Fibroblast of lung (primary cell): ENCODE measurements at regions not wholly inside any gene's neighbourhood (a gene's known extent, or its start where the extent isn't known, plus 50 kb on each side); places are given as distances from the start of the nearest gene placed in this dataset.

Experiments
- DNase-seq, 2 donors: peaks; one replicate each; pipeline versions ENCODE4 v3.0.0 to v3.0.0-alpha.2; 2010; ENCODE audit warnings: low read depth in 2 of 2
- H2AFZ ChIP-seq: 2 replicates; pipeline ENCODE4 v1.5.1; 2012; ENCODE audit warnings: low read length, control low read depth, inconsistent platforms
- H3K27ac ChIP-seq: 2 replicates; pipeline ENCODE4 v1.5.1; 2011; ENCODE audit warnings: low read length, control low read depth; ENCODE audit not compliant: insufficient read depth
- H3K27me3 ChIP-seq: 2 replicates; pipeline ENCODE4 v1.5.1; 2011; ENCODE audit warnings: mild to moderate bottlenecking, low read length; ENCODE audit not compliant: control insufficient read depth, insufficient read depth
- H3K36me3 ChIP-seq: 2 replicates; pipeline ENCODE4 v1.5.1; 2011; ENCODE audit warnings: low read length; ENCODE audit not compliant: control insufficient read depth, insufficient read depth
- H3K4me1 ChIP-seq: 2 replicates; pipeline ENCODE4 v1.5.1; 2011; ENCODE audit warnings: low read length; ENCODE audit not compliant: control insufficient read depth, insufficient read depth; ENCODE audit errors: extremely low read depth
- H3K4me2 ChIP-seq: 2 replicates; pipeline ENCODE4 v1.5.1; 2011; ENCODE audit warnings: low read length, control low read depth; ENCODE audit not compliant: insufficient read depth; ENCODE audit errors: extremely low read depth
- H3K4me3 ChIP-seq, 4 experiments: fragments of 200-600 bp in 1 of 4; sonication (generic) in 1 of 4; replicated peaks in 1 of 4; 2 replicates each; pipeline ENCODE4 v1.5.1; 2011 to 2016; ENCODE audit warnings: low read length in 4 of 4, low read depth in 3 of 4, mild to moderate bottlenecking in 3 of 4, control low read depth in 2 of 4, inconsistent platforms in 1 of 4, mixed read lengths in 1 of 4; ENCODE audit not compliant: insufficient read depth in 1 of 4; ENCODE audit errors: control extremely low read depth in 1 of 4
- H3K79me2 ChIP-seq: 2 replicates; pipeline ENCODE4 v1.5.1; 2012; ENCODE audit warnings: mild to moderate bottlenecking, low read length, inconsistent platforms; ENCODE audit not compliant: control insufficient read depth, insufficient read depth
- H3K9ac ChIP-seq: 2 replicates; pipeline ENCODE4 v1.5.1; 2011; ENCODE audit warnings: mild to moderate bottlenecking, low read length, control low read depth; ENCODE audit not compliant: insufficient read depth
- H3K9me3 ChIP-seq: 2 replicates; pipeline ENCODE4 v1.5.1; 2012; ENCODE audit warnings: low read depth, low read length; ENCODE audit not compliant: control insufficient read depth, insufficient read depth
- H4K20me1 ChIP-seq: 2 replicates; pipeline ENCODE4 v1.5.1; 2011; ENCODE audit warnings: low read length; ENCODE audit not compliant: control insufficient read depth, insufficient read depth; ENCODE audit errors: extremely low read depth
- CTCF ChIP-seq, 2 donors: IDR thresholded peaks in 1 of 2; conservative IDR thresholded peaks in 1 of 2; 1 replicate in 1 of 2; 2 replicates in 1 of 2; pipeline ENCODE4 v1.5.1; 2011 to 2012; ENCODE audit warnings: low read length in 2 of 2, control low read depth in 1 of 2, inconsistent platforms in 1 of 2, low read depth in 1 of 2, mild to moderate bottlenecking in 1 of 2
- EZH2 ChIP-seq: IDR thresholded peaks from 2 replicates; pipeline ENCODE4 v1.5.1; 2012; ENCODE audit warnings: low read length, control low read depth, mild to moderate bottlenecking; ENCODE audit errors: missing control alignments

- H3K4me1 ChIP-seq, result no peaks in the 10 kb centered on the region
- DNase-seq, result no peak
- no peak overlapping the region for H2AFZ ChIP-seq
- H3K79me2 ChIP-seq, result no peaks in the 10 kb centered on the region
- TF ChIP-seq CTCF (conservative IDR thresholded peaks at IDR 0.05 in 1 of 2, IDR thresholded peaks at IDR 0.05 in 1 of 2; ENCODE audit: low read depth in 1 of 2, low read length in 2 of 2), result no peak
- no peak for TF ChIP-seq EZH2
- H3K9ac ChIP-seq, result no peak overlapping the region
- no peaks in the 10 kb centered on the region for H3K27me3 ChIP-seq
- no peak overlapping the region for H3K27ac ChIP-seq
- no peaks in the 10 kb centered on the region for H4K20me1 ChIP-seq
- no peak overlapping the region for H3K4me2 ChIP-seq
- no peaks in the 10 kb centered on the region for H3K9me3 ChIP-seq
- H3K36me3 ChIP-seq, result no peaks in the 10 kb centered on the region
- no peak overlapping the region for H3K4me3 ChIP-seq
Observed at GRCh38 chr1:81470275-81470674, 330.5 kb upstream of the ADGRL2 start.

GRCh38 chr1:81467383-81467782 lies 333.4 kb upstream of the ADGRL2 start:
- Histone ChIP-seq H3K9me3 (no peaks in the 10 kb centered on the region), H2AFZ (no peak overlapping the region), H3K36me3 (no peaks in the 10 kb centered on the region), H3K9ac (no peak overlapping the region), H3K4me3 (no peak overlapping the region), H4K20me1 (no peaks in the 10 kb centered on the region), H3K4me1 (no peaks in the 10 kb centered on the region), H3K27ac (no peak overlapping the region), H3K4me2 (no peak overlapping the region), H3K27me3 (no peaks in the 10 kb centered on the region), H3K79me2 (no peaks in the 10 kb centered on the region)
- DNase-seq, result no peak
- TF ChIP-seq CTCF (conservative IDR thresholded peaks at IDR 0.05 in 1 of 2, IDR thresholded peaks at IDR 0.05 in 1 of 2; ENCODE audit: low read depth in 1 of 2, low read length in 2 of 2) (no peak), EZH2 (no peak)

- no peak overlapping the region for H3K27ac ChIP-seq
- H3K79me2 ChIP-seq, result no peaks in the 10 kb centered on the region
- no peaks in the 10 kb centered on the region for H3K4me1 ChIP-seq
- H2AFZ ChIP-seq, result no peak overlapping the region
- no peak overlapping the region for H3K9ac ChIP-seq
- no peaks in the 10 kb centered on the region for H3K36me3 ChIP-seq
- DNase-seq, result no peak
- no peak for TF ChIP-seq EZH2
- TF ChIP-seq CTCF (conservative IDR thresholded peaks at IDR 0.05 in 1 of 2, IDR thresholded peaks at IDR 0.05 in 1 of 2; ENCODE audit: low read depth in 1 of 2, low read length in 2 of 2), result no peak
- no peaks in the 10 kb centered on the region for H3K9me3 ChIP-seq
- no peak overlapping the region for H3K4me3 ChIP-seq
- H4K20me1 ChIP-seq, result no peaks in the 10 kb centered on the region
- no peaks in the 10 kb centered on the region for H3K27me3 ChIP-seq
- no peak overlapping the region for H3K4me2 ChIP-seq
Observed at GRCh38 chr1:81466961-81467360, 333.8 kb upstream of the ADGRL2 start.
